Transverse colon (tissue), 4 donors: ENCODE measurements at regions not wholly inside any gene's neighbourhood (a gene's known extent, or its start where the extent isn't known, plus 50 kb on each side); places are given as distances from the start of the nearest gene placed in this dataset.

ENCODE experiments used
- DNase-seq: peaks from one replicate; pipeline ENCODE4 v3.0.0-alpha.2; 2019
- H3K27ac ChIP-seq, 4 donors: fragments of 200-600 bp; sonication (generic); 2 replicates each; pipeline ENCODE4 v1.5.1; 2016 to 2018; ENCODE audit warnings: inconsistent platforms in 4 of 4
- H3K27me3 ChIP-seq: fragments of 200-600 bp; sonication (generic); 2 replicates; pipeline ENCODE4 v1.5.1; 2017; ENCODE audit warnings: inconsistent platforms
- H3K36me3 ChIP-seq, 4 donors: fragments of 200-600 bp; sonication (generic); 2 replicates each; pipeline ENCODE4 v1.5.1; 2017 to 2019; ENCODE audit warnings: inconsistent platforms in 4 of 4
- H3K4me1 ChIP-seq, 4 donors: fragments of 200-600 bp; sonication (generic); 2 replicates each; pipeline ENCODE4 v1.5.1; 2017 to 2020; ENCODE audit warnings: inconsistent platforms in 4 of 4
- H3K4me3 ChIP-seq, 4 donors: fragments of 200-600 bp; sonication (generic); 1 replicate in 1 of 4; 2 replicates in 3 of 4; pipeline versions ENCODE4 v1.5.1 to v1.6.1; 2017 to 2019; ENCODE audit warnings: inconsistent platforms in 4 of 4
- H3K9me3 ChIP-seq, 2 donors: fragments of 200-600 bp; sonication (generic); 2 replicates each; pipeline ENCODE4 v1.5.1; 2017 to 2019; ENCODE audit warnings: inconsistent platforms in 2 of 2
- CTCF ChIP-seq, 5 experiments: fragments of 200-600 bp in 3 of 5; fragments of 450-650 bp in 2 of 5; sonication (generic) in 3 of 5; IDR thresholded peaks; 1 replicate in 2 of 5; 2 replicates in 3 of 5; pipeline ENCODE4 v1.5.1; 2016 to 2017; ENCODE audit warnings: antibody characterized with exemption in 5 of 5, inconsistent platforms in 3 of 5, mild to moderate bottlenecking in 2 of 5, moderate library complexity in 1 of 5
- EP300 ChIP-seq: sonication (generic); formaldehyde crosslinking; IDR thresholded peaks from one replicate; pipeline ENCODE4 v1.6.1; 2017; ENCODE audit warnings: antibody characterized with exemption, low read depth
- POLR2A ChIP-seq: fragments of 450-650 bp; IDR thresholded peaks from one replicate; pipeline ENCODE4 v1.6.1; 2016; ENCODE audit warnings: antibody characterized with exemption, mild to moderate bottlenecking, moderate library complexity
- POLR2AphosphoS5 ChIP-seq, 3 donors: sonication (generic); formaldehyde crosslinking; IDR thresholded peaks; one replicate each; pipeline ENCODE4 v1.6.1; 2016; ENCODE audit warnings: antibody characterized with exemption in 3 of 3
- WGBS, 2 donors: methylation state at CpG; one replicate each; pipeline ENCODE4 v1.1.5; 2018; ENCODE audit warnings: low coverage in 1 of 2; 5-methylcytosine and 5-hydroxymethylcytosine counted together
- in situ Hi-C, 4 donors: fragments of 200-750 bp; cut with MboI; loops; one replicate each; pipeline versions ENCODE4 v1.15.0 to v1.15.1; 2017; ENCODE audit warnings: low sequenced_read_pairs in 3 of 4, low pct_ligation_motif_present in 1 of 4, low pct_unique_long_range_greater_than_20kb in 1 of 4
- intact Hi-C: fragments of 100-400 bp; cut with DNase I; formaldehyde crosslinking; loops from one replicate; pipeline ENCODE4 v1.15.1; 2023; ENCODE audit warnings: low total_unique reads

GRCh38 chr13:107587681-107588080 lies 627.7 kb downstream of the LIG4 start:
- H3K27me3 ChIP-seq, result no peaks in the 10 kb centered on the region
- no peak for DNase-seq
- TF ChIP-seq EP300, result no peak
- no peak for TF ChIP-seq CTCF (IDR thresholded peaks at IDR 0.05)
- no peak for TF ChIP-seq POLR2A
- no peak for TF ChIP-seq POLR2AphosphoS5 (IDR thresholded peaks at IDR 0.05)
- in situ Hi-C loops (no loop called here), intact Hi-C loops (no loop called here)
- no peaks in the 10 kb centered on the region for H3K36me3 ChIP-seq
- no peaks in the 10 kb centered on the region for H3K9me3 ChIP-seq
- no peak overlapping the region for H3K4me3 ChIP-seq
- no peak overlapping the region for H3K27ac ChIP-seq
- H3K4me1 ChIP-seq, result no peaks in the 10 kb centered on the region
- WGBS, 2 donors, result 55 to 74% methylated on average over 2 of the region's 2 CpGs

GRCh38 chr13:107586216-107586615 lies 629.1 kb downstream of the LIG4 start:
- Histone ChIP-seq H3K4me1 (no peaks in the 10 kb centered on the region), H3K27ac (no peak overlapping the region), H3K27me3 (no peaks in the 10 kb centered on the region), H3K9me3 (no peaks in the 10 kb centered on the region), H3K36me3 (no peaks in the 10 kb centered on the region), H3K4me3 (no peak overlapping the region)
- intact Hi-C loops (no loop called here), in situ Hi-C loops (no loop called here)
- WGBS, 2 donors, result 56 to 82% methylated on average over 2 of the region's 2 CpGs
- TF ChIP-seq POLR2AphosphoS5 (IDR thresholded peaks at IDR 0.05), result no peak
- no peak for TF ChIP-seq EP300
- TF ChIP-seq POLR2A, result no peak
- TF ChIP-seq CTCF (IDR thresholded peaks at IDR 0.05), result no peak
- DNase-seq, result no peak

GRCh38 chr13:107585469-107586180 lies 629.7 kb downstream of the LIG4 start:
- intact Hi-C loops, result no loop called here
- in situ Hi-C loops, result no loop called here
- H3K27ac ChIP-seq, result no peak overlapping the region
- H3K27me3 ChIP-seq, result no peaks in the 10 kb centered on the region
- WGBS, 2 donors, result 25 to 28% methylated on average over 2 of the region's 2 CpGs
- H3K4me1 ChIP-seq, result no peaks in the 10 kb centered on the region
- no peak for DNase-seq
- no peaks in the 10 kb centered on the region for H3K36me3 ChIP-seq
- TF ChIP-seq EP300, result no peak
- no peak for TF ChIP-seq POLR2A
- no peak for TF ChIP-seq CTCF (IDR thresholded peaks at IDR 0.05)
- no peak for TF ChIP-seq POLR2AphosphoS5 (IDR thresholded peaks at IDR 0.05)
- H3K4me3 ChIP-seq, result no peak overlapping the region
- H3K9me3 ChIP-seq, result no peaks in the 10 kb centered on the region

GRCh38 chr13:107582171-107582570 lies 633.2 kb downstream of the LIG4 start:
- Histone ChIP-seq H3K27me3 (no peaks in the 10 kb centered on the region), H3K36me3 (no peaks in the 10 kb centered on the region), H3K9me3 (no peaks in the 10 kb centered on the region), H3K4me3 (no peak overlapping the region), H3K27ac (no peak overlapping the region), H3K4me1 (no peaks in the 10 kb centered on the region)
- in situ Hi-C loops, result no loop called here
- WGBS, 2 donors, result 68 to 75% methylated on average over 4 of the region's 4 CpGs
- intact Hi-C loops, result no loop called here
- TF ChIP-seq POLR2A (no peak), CTCF (IDR thresholded peaks at IDR 0.05) (no peak), POLR2AphosphoS5 (IDR thresholded peaks at IDR 0.05) (no peak), EP300 (no peak)
- DNase-seq, result no peak
